HFFc6 (cell line): ENCODE measurements at regions not wholly inside any gene's neighbourhood (a gene's known extent, or its start where the extent isn't known, plus 50 kb on each side); places are given as distances from the start of the nearest gene placed in this dataset.

Experiments used
- DNase-seq: peaks from one replicate; pipeline ENCODE4 v3.0.0-alpha.2; 2018
- H3K27ac Mint-ChIP-seq: 2 replicates; pipeline ENCODE4 v1.8.0; 2020; ENCODE audit warnings: mild to moderate bottlenecking, mixed read lengths
- H3K27me3 Mint-ChIP-seq: 2 replicates; pipeline ENCODE4 v1.8.0; 2021; ENCODE audit warnings: mild to moderate bottlenecking, moderate library complexity, mixed read lengths; ENCODE audit not compliant: insufficient read depth
- H3K36me3 Mint-ChIP-seq: 2 replicates; pipeline ENCODE4 v1.8.0; 2021; ENCODE audit warnings: low read depth, mixed read lengths
- H3K4me1 Mint-ChIP-seq: 2 replicates; pipeline ENCODE4 v1.8.0; 2020; ENCODE audit warnings: low read depth, mixed read lengths
- H3K4me3 Mint-ChIP-seq: 2 replicates; pipeline ENCODE4 v1.8.0; 2020; ENCODE audit warnings: mild to moderate bottlenecking, moderate library complexity, mixed read lengths
- H3K9me3 Mint-ChIP-seq: 2 replicates; pipeline ENCODE4 v1.8.0; 2020; ENCODE audit warnings: mild to moderate bottlenecking, mixed read lengths
- TF ChIP-seq, protein P1 (sequence below): fragments of 200-600 bp; sonication (generic); IDR thresholded peaks from 2 replicates; pipeline ENCODE4 v1.5.0; 2021; ENCODE audit warnings: antibody characterized with exemption, mild to moderate bottlenecking

DNA sequence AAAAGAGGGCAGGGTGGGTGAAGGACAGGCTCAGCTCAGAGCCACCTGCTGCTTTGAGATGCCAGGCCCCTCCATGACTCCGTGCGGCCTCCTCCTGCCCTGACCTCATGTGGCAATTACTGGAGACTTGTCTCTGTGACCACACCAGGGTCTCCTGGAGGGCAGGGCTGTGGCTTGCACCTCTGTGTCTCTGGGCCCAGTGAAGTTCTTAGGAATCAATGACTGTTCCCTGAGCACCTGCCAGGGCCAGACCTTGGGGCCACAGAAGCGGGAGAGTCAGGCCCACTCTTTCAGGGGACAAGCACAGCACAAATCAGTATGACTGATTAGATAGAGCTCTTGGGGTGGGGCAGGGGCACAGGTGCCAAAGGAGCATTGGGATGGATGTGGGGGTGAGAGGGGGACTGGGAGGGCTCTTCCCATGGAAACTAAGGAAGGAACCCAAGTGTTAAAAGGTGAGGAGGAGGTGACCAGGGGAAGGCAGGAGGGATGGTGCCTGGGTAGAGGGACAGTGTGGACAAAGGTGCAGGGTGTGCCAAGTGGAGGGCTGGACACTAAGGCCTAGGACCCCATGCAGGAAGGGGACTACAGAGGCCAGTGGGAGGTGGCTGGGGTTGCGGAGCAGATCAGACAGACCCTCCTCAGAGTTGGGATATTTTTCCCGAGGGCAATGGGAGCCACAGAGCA, 77.3 kb upstream of the SHISAL1 start:
- H3K27me3 Mint-ChIP-seq, result peaks cover 35% of the 10 kb centered on the region
- DNase-seq, result no peak
- H3K4me1 Mint-ChIP-seq, result no peaks in the 10 kb centered on the region
- no peak overlapping the region for H3K27ac Mint-ChIP-seq
- no peaks in the 10 kb centered on the region for H3K36me3 Mint-ChIP-seq
- H3K4me3 Mint-ChIP-seq, result no peak overlapping the region
- no peaks in the 10 kb centered on the region for H3K9me3 Mint-ChIP-seq
- TF ChIP-seq, protein P1, sequence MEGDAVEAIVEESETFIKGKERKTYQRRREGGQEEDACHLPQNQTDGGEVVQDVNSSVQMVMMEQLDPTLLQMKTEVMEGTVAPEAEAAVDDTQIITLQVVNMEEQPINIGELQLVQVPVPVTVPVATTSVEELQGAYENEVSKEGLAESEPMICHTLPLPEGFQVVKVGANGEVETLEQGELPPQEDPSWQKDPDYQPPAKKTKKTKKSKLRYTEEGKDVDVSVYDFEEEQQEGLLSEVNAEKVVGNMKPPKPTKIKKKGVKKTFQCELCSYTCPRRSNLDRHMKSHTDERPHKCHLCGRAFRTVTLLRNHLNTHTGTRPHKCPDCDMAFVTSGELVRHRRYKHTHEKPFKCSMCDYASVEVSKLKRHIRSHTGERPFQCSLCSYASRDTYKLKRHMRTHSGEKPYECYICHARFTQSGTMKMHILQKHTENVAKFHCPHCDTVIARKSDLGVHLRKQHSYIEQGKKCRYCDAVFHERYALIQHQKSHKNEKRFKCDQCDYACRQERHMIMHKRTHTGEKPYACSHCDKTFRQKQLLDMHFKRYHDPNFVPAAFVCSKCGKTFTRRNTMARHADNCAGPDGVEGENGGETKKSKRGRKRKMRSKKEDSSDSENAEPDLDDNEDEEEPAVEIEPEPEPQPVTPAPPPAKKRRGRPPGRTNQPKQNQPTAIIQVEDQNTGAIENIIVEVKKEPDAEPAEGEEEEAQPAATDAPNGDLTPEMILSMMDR, result no peak

DNA sequence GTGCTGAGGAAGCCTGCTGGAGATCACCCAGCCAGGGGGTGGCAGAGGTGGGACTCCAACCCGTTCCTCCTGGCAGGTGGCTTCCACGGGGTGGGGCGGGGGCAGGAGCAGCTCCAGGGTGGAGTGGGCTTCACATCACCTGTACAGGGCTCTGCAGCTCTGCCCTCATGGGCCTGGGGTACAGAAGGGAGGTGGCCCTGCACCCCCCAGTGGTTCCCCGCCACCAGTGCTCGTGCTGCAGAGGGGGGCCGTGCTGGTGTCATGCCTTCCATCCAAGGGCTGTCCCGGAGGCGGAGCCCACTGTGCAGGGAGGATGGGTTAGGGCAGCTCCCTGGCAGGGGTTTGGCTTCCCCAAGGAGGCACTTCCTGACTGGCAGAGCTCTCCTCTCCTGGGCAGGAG, 76.4 kb upstream of the SHISAL1 start:
- H3K4me1 Mint-ChIP-seq, result no peaks in the 10 kb centered on the region
- H3K4me3 Mint-ChIP-seq, result no peak overlapping the region
- no peak overlapping the region for H3K27ac Mint-ChIP-seq
- TF ChIP-seq, protein P1, result no peak
- no peaks in the 10 kb centered on the region for H3K36me3 Mint-ChIP-seq
- no peaks in the 10 kb centered on the region for H3K9me3 Mint-ChIP-seq
- peaks cover 42% of the 10 kb centered on the region for H3K27me3 Mint-ChIP-seq
- DNase-seq, result no peak

DNA sequence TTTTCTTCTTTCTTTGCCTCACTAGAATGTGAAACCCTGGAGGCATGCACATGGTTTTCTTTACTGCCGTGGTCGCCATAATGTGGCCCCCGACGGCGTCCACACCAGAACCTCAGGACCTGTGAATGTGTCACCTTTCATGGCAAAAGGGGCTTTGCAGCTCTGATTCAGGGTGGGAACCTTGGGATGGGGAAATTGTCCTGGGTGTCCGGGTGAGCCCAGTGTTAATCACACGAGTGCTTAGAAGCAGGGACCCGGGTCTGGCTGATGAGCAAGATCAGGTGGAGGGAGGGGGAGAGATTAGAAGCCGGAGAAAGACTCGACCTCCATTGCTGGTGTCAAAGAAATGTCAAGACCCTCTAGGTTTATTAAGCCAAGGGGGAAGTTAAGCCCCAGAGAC, 74.7 kb upstream of the SHISAL1 start:
- no peak for DNase-seq
- Mint-ChIP-seq H3K4me1 (no peaks in the 10 kb centered on the region), H3K36me3 (no peaks in the 10 kb centered on the region), H3K27ac (no peak overlapping the region), H3K27me3 (peaks cover 44% of the 10 kb centered on the region), H3K4me3 (no peak overlapping the region), H3K9me3 (no peaks in the 10 kb centered on the region)
- TF ChIP-seq, protein P1, result no peak

DNA sequence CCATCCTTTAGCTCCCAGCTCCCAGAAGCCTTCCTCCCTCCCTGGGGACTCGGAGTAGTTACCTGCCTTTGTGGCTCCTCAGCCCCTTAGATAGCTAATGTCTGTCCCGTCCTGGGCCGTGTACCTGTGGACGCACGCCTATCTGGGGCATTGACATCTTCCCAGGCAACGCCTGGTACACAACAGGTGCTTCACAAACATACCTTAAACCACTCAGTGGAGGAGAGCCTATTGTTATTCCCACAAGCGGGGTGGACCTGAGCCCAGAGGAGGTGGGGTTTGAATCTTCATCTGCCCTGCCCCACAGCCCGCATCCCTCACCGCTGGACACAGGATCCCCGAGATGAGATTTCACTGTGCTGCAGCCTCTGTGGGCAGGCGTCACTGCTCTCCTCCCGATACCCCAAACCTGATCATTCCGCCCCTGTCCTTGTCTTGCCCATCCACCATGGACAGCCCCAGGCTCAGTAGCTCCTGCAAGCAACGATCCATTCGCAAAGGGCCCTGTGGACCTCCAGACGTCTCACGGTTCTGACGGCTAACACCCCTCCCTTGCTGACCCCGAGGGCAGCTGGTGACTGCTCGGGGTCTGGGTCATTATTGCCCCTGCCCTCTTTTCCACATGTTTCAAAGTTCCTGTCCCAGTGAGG, 73.8 kb upstream of the SHISAL1 start:
- TF ChIP-seq, protein P1, result no peak
- Mint-ChIP-seq H3K36me3 (no peaks in the 10 kb centered on the region), H3K9me3 (no peaks in the 10 kb centered on the region), H3K27ac (no peak overlapping the region), H3K4me3 (no peak overlapping the region), H3K4me1 (no peaks in the 10 kb centered on the region), H3K27me3 (peaks cover 44% of the 10 kb centered on the region)
- no peak for DNase-seq

DNA sequence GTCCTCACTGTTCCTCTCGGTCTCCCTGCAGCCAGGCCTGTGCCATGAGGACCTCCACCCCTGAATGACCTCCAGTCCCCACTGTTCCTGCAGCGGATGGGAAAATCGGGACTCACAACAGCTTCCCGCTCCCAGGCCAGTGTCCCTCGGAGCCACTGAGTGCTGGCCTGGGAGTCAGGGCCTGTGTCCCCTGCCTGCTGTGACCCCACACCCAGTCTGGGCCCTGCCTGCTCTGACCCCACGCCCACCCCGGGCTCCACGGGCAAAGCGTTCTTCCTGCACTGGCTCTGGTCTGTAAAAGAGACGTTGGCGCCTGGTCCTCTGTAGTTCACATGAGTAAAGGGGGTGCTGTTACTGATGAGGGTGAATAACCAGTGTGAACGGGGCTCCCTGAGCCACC, 73.0 kb upstream of the SHISAL1 start:
- no peaks in the 10 kb centered on the region for H3K36me3 Mint-ChIP-seq
- TF ChIP-seq, protein P1, result no peak
- H3K9me3 Mint-ChIP-seq, result no peaks in the 10 kb centered on the region
- H3K27me3 Mint-ChIP-seq, result peaks cover 45% of the 10 kb centered on the region
- H3K4me3 Mint-ChIP-seq, result no peak overlapping the region
- H3K27ac Mint-ChIP-seq, result no peak overlapping the region
- H3K4me1 Mint-ChIP-seq, result no peaks in the 10 kb centered on the region
- DNase-seq, result no peak
